G401.6 (cell line): ENCODE measurements at regions not wholly inside any gene's neighbourhood (a gene's known extent, or its start where the extent isn't known, plus 50 kb on each side); places are given as distances from the start of the nearest gene placed in this dataset.
"Not testable (repeated sequence)": the region's sequence is repeated elsewhere in the genome, so short reads cannot be mapped to it uniquely, and the experiment has no call there.

Source experiments
- FAIRE-seq: peaks from 2 replicates; lab custom pipeline; 2012; peaks lifted over from hg19 to GRCh38; lab: Jason Lieb, UNC

DNA sequence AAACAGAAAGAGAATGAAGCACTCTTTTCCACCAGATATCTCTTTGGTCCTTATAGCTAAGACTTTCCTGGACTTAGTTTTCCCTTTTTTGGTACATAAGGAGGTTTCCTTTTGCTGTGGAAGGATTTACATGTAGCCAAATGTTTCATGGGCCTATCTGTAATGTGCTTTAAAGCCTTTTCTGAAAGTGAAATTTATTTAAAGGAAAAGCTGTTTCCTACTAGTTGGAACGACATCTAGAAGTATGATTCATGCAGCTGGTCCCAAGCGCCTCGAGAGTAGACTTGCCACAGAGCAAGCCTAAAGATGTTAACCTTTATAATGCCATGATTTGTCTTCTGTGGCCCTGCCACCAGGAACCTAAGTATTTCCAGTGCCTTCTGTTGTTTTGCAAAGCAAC lies 390.3 kb downstream of the DLEU7 start:
- no peak for FAIRE-seq

DNA sequence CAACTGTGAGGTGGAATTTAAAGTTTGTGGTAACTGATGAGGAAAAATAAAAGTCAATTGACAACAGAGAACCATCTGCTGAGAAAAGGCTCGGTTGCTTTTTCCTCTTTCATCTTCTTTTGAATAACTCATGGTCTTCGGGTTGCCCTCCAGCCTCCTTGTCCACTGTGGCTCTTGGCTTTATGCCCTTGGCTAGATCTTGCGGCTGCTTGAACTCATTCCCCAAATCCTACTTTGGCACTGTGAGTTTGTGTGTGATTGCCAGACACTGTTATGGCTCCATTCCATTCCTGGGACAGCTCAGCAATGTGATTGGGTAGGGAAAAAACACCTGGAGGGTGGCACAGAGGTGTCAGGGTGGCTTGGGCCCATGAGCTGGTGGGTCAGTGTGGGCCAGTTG lies 387.4 kb downstream of the DLEU7 start:
- FAIRE-seq: no peak

DNA sequence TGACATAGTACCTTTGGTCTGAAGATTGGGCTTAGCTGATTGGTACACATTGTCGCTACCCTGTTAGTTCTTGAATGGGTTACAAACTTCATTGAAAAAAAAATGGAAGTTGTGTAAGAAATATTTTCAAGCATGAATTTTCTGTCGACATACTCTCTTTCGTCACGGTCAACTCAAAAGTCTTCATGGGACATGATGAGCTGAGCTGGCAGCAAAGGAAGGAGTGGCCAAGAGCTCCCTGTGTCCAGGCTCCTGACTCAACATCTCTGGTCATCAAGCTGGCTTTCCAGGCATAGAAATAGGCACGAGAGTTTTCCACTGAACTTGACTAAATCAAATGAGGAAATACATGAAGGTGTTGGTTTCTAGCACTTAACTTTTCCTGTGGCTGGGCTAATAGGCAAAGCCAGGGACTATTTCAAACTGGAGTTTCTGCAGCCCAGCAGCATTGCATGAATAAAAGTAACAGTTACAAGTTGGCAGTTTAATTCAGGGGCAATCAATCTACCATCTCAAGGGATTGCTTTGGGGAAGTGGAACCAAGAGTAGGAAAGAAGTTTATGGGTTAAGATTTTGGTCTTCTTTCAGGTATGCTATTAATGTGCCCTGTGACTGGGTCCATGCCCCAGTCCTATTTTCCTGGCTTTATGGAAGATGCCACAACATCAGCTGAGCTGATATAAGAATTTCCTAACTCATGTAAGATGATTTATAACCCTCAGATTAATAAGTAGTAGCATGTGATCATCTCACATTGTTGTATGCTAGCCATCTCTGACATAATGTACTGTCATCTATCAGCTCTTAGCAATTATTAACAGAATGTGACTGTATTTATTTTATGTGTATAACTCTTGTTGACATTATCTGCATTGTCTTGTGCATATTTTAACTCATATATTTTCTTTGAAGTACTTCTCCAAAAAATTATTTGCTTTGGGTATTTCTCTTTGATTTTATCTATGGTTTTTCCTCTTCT lies 385.8 kb downstream of the DLEU7 start:
- FAIRE-seq: no peak

DNA sequence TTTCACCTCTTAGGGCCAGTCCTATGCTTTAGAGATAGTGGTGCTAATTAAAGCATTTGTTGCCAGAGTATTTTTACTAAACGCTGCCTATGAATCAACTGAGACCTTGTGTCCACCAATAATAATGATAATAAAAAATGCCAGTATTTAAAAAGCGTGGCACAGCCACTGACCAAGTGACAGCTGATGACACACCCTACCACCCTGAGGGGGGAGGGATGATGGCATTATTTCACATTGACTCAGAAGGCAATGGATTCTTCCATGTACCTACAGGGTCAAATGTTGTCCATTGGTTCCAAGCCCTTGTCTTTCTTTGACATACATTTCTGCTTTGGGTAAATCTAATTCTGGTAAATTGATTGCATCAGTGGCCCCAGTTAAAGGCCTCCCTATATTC lies 384.4 kb downstream of the DLEU7 start:
- FAIRE-seq: no peak

DNA sequence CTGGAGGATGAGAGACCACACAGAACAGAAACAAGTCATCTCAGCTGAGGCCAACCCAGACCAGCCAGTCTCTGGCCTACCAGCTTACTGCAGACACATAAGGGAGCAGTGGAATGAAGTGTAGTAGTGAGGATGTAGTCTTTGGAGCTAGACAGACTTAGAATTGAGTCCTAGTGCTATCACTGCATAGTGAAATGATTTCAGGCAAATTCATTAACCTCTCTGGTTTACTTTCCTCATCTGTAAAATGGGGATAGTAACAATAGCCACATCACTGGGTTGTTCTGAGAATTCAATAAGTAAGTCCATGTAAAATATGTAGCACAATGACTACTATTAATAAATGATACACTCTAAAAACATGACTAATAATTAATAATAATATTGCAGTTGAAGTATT lies 383.8 kb downstream of the DLEU7 start:
- FAIRE-seq: no peak

DNA sequence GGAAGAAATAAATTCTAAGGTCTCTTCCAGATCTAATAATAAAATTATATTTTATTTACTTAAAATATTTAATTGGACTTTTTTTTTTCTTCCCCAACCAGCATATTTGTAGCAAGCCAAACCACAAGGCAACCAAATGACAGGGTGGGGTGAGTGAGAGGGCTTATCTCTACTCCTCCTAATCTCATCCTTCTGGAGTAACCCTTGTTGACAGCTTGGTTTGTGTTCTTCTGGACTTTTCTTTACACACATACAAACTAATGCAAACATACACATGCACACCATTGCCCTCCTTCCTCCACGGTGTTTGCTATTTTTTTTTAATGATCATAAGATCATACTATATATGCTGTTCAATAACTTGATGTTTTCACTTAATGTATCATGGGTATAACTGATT lies 383.1 kb downstream of the DLEU7 start:
- no peak for FAIRE-seq

DNA sequence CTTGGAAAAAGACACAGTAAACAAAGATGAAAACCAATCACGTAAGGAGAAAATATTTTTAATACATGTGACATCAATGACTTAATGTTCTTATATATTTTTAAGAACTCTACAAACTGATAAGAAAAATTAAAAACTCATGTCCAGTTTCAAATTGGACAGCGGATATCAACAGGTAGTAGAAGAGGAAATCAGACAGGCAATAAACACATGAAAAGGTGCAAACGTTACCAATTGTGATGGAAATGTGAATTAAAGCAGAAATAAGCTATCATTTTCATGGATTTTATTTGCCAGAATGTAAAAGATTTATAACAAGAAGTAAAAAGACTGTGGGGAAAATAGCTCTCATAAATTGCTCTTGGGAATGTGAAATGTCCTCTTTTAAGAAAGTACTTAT lies 382.3 kb downstream of the DLEU7 start:
- no peak for FAIRE-seq

DNA sequence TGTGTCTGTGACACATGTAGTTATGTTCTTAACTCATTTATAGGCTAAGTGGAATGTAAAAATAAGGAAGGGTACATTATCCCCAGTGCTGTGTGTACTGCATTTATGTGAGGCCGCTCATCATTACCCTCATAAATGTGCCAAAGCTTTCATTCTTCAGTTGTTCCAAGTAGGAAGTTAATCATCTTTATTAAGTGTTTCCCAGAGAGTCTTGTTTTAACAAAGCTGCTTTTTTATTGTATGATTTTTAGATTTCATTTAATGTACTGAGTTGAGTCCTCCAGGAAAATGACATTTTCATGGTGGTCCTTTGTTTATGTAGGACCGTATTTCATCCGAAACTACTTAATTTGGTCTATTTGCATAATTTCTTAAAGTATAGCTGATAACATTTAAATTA lies 379.8 kb downstream of the DLEU7 start:
- FAIRE-seq: no peak

DNA sequence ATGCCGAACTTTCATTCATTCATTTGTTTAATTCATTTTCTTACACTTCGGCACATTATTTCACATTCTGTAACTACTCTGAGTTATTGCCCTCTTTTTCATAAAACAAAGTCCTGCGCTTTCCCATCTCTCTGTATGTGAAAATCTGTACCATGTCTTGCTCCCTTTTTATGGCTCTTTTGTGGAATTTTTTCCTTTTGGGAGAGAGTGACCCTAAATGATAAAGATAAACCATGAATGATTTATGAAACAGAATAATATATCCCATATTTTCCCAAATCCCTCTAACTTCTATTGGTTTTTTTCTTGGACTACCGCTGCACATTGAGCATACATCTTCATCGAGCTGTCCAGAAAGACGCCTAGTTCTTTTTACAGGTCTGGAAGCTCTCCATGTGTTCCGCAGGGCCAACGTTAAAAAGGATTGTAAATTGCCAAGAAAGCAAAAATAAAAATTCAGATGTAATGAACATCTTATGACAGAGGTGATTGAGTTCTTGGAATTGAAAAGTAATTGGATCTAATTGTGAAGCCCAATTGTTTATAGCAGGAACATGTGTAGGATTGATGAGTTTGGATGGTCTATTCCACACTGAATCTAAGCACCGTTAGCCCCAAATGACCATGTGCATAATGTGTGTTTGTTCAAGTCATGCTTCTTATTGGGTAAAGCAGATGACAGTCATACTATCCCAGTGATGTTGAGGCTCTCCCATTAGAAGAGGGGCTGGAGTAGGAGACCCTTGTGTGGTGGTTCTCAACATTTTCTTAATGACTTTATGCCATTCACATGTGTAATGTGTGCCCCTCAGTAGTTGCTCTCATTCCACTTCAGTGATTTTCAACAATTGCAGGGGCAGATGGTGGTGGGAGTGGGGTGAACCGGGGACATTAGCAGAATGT lies 378.9 kb downstream of the DLEU7 start:
- FAIRE-seq: no peak

DNA sequence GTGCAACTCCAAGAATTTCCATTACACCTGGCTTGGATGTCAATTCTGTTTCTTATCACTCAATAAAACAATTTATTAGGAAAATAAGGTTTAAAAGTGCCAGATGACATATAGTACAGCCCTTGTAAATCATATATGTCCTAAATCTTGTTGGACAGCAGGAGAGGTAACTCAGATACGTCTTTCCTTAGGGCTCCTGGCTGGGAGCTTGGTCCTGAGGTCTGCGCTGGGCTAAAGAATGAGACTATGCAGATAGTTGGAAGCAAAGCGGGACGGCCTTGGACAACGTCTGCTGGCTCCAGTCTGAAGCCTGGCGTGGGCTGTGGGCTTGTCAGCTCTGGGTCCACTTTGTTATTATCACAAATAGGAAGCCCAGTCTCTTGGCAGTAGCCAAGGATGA lies 377.0 kb downstream of the DLEU7 start:
- no peak for FAIRE-seq

DNA sequence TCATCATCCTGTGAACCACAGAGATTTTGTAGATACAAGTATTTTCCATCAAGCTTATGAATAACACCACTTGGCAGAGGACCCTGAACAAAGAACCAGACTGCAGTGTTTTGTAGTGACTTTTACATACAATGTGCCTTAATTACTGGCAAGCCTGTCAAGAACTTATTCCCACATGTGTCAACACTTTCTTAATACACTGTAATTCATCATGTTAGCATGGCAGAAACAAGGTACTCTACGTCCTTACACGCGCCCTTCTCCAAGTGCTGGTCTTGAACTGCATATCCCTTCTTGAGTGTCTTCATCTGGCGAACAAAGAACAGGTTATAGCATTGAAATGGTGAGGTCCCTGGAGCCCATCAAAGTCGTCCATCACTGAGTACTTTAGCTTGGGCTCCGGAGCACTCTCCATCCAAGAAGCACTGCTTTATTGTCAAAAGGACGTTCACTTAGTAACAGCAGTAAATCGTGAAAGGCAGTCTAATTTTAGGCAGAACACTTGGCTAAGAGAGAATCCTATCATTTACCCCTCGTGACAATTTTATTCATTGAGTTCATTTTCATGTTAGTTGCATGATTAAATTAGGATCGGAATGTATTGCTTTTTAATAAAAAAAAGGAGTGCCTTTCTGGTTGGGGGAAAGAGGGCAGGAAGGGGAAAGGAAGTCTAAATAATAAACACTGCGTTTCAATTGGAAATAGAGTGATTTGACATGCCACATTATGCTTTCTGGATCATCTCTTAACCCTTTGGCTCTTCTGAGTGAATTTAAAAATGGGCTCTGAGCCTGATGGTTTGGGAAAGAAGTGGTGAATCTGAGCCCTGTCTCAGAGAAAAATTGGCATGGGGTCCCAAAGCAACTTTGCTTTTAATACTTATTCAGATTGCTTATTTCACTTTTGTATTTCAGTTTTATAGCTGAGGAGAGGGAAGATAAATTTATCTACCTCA lies 376.1 kb downstream of the DLEU7 start:
- no peak for FAIRE-seq

DNA sequence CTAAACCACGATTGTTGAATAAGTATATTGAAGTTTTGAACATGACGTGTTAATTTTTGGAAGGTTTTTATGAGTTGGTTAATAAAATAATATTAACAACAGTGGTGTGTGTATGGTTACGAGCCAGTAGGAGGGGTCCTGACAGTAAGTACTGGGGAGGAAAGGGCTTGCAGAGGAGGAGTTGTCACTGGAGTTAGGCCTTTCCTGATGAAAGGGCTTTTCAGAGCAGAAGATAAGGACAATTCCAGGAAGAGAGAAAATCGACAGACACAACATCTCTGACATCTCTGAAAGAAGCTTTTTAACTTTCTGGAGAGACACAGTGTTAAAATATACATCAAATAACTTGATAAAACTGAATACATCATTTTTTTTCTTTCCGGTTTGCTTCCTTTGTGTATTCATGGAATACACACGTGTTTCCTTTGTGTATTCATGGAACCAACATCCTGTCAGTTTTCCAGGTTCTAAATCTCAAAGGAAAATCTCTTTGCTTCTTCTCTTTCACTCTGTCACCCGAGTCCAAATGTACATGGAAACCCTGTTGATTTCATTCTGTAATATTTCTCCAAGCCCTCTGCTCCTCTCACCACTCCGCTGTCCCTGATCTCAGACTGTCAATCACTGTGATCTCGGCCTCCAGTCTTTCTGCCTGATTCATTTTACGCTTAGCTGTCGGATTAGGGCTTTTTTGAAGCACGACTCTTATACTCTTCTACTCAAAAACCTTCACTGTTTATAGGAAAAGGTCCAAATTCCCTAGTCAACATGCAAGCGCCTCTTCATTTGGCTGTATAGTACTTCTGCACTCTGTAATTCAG lies 374.4 kb downstream of the DLEU7 start:
- FAIRE-seq: no peak

DNA sequence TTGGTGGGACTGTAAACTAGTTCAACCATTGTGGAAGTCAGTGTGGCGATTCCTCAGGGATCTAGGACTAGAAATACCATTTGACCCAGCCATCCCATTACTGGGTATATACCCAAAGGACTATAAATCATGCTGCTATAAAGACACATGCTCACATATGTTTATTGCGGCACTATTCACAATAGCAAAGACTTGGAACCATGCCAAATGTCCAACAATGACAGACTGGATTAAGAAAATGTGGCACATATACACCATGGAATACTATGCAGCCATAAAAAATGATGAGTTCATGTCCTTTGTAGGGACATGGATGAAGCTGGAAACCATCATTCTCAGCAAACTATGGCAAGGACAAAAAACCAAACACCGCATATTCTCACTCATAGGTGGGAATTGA lies 370.4 kb downstream of the DLEU7 start:
- FAIRE-seq: not testable (repeated sequence)

DNA sequence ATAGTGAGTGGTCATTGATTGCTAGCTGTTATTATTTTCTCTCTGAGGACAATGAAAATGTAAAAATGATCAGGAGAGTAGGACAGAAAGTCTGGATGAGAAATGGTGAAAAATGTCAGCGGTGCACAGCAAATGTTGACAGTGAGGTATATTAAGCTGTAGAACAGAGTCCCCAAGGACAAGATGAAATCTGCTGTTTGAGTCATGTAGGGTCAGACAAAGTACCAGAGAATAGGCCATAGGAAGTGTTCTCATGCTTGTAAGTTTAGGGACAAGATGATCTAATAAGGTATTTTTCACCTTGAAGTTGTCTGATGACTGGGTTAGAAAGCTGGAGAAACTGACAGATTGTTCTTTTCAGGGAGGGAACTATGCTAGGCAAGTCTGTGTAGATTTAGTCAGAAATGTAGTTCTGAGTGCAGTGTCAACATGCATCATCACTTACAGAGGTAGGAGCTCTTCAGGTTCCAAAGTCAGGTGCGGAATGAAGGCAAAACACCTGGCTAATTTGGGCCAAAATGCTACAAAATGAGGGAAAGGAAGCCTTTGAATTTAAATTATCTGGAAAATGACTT lies 369.3 kb downstream of the DLEU7 start:
- FAIRE-seq: no peak

DNA sequence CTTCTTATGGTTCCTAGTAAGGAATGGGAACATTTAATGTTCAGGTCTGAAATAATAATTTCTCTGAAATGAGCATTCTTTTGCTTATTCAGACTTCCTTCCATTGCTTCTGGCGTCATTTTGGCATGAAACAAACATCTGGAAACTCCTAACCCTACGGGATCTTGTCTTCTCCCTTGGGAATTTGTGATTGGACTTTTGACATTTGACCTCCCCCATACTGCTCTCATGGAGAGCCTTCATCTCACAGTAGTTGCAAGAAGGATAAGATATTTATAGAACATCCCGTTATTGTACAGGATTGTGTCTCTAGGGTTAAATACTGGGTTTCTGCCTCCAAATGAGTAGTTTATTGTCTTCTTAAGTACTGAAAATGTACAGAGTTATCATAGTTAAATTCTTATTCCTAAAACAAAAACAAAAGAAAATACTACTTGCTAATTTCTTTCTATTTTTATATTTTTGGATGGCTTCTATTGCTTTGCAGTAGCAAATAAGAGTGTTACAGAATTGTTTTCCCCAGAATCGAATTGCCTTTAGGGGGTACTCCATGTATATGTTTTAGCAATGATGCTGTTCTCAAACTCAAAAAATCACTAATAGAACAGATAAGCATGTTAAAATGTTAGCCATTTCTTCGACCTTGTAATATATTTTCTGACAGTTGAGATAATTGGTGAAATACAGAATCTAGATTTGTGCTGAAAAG lies 366.8 kb downstream of the DLEU7 start:
- no peak for FAIRE-seq

DNA sequence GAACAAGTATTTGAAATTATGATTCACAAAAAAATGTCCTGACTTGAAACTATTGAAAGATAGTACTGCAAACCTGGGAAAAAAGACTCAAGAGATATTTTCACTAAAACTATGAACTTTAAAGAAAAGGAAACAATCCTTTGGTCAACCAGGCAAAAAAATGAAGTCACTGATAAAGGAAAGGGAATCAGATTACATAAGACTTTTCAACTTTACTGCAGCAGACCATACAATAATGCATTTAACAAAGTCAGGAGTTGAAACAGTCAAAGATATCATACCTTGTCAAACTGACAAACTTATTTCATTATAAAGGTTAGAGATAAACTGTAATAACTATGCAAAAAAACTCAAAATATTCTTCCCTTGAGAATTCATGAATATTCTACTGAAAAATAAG lies 361.6 kb downstream of the DLEU7 start:
- no peak for FAIRE-seq

DNA sequence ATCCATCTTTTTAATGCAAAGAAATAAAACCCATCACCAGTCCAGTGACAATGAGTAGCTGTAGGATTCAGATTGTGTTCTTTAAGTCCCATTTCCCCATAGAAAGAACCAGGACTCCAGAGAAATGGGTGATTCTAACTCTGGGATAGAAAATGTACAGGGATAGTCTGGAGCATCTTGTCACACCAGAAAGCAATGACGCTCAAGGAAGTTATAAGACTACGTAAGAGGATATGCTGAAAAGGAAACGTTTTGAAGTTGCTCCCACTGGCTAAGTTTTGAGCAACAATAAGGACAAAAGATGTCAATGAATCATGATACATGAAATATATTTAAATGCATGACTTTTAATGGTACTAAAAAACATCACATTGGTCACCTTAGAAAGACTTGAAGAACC lies 360.1 kb downstream of the DLEU7 start:
- FAIRE-seq: no peak

DNA sequence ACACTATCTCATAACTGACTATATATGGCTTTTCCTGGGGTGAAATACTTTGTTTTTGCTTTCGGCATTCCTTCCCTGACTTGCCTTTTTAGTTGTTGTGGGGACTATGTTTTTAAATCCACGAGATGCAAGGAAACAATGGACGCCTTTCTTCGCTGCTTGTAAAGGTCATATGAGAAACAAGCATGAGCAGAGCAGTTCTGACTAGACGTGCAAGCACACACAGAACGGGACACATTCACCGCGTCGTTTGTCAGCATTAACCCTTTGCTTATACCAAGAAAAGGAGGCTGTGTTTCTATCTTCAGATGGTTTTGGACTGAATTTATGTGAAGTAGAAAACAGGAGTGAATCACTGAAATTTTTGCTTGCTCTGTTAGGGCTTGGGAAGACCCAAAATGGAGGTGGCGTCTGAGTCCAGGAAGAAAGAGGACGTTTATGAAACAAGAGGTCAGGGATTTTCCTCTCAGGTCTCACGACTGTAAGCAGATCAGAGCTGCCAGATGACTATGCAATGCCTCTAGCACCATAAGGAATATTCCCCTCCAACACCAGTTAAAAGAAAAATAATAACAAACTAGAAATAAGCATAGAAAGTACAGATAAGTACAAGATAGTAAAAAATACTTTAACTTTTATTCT lies 358.9 kb downstream of the DLEU7 start:
- no peak for FAIRE-seq
